ENCODE measurements at regions not wholly inside any gene's neighbourhood (a gene's known extent, or its start where the extent isn't known, plus 50 kb on each side); places are given as distances from the start of the nearest gene placed in this dataset.
A peak's percentile ranks its signal among the peaks of the same experiment; 100 is the strongest.

DNA sequence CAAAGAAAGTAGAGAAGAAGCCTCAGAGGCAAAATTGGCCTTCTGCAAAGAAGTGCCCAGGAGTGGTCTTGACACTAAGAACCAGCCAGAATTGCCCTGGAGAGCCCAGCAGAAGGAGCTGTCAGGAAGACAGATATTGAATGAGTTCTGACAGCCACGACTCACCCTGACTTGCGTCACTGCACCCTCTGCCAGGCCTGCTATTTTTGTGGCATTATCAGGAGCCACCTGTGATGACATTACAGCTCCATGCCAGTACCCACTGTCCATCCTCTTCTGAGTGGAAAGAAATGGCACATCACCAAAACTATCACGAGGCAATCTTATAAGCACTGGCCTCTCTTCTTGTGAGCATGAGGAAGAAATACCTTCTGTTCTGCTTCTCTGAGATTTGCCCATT lies 67.7 kb downstream of the SMIM20 start:
- Mint-ChIP-seq H3K27me3 (ENCODE audit: low read depth) (no peaks in the 10 kb centered on the region), H3K4me3 (no peak overlapping the region), H3K4me1 (peaks cover 18% of the 10 kb centered on the region), H3K9me3 (no peaks in the 10 kb centered on the region), H3K27ac (ENCODE audit: unreplicated experiment) (no peak overlapping the region), H3K36me3 (ENCODE audit: low read depth) (no peaks in the 10 kb centered on the region)
- TF ChIP-seq, protein P1, sequence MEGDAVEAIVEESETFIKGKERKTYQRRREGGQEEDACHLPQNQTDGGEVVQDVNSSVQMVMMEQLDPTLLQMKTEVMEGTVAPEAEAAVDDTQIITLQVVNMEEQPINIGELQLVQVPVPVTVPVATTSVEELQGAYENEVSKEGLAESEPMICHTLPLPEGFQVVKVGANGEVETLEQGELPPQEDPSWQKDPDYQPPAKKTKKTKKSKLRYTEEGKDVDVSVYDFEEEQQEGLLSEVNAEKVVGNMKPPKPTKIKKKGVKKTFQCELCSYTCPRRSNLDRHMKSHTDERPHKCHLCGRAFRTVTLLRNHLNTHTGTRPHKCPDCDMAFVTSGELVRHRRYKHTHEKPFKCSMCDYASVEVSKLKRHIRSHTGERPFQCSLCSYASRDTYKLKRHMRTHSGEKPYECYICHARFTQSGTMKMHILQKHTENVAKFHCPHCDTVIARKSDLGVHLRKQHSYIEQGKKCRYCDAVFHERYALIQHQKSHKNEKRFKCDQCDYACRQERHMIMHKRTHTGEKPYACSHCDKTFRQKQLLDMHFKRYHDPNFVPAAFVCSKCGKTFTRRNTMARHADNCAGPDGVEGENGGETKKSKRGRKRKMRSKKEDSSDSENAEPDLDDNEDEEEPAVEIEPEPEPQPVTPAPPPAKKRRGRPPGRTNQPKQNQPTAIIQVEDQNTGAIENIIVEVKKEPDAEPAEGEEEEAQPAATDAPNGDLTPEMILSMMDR (conservative IDR thresholded peaks at IDR 0.05), result no peak
- DNase-seq (ENCODE audit: low read depth, low spot score), result no peak

GRCh38 chr4:25982962-25983361 lies 68.9 kb downstream of the SMIM20 start:
- Mint-ChIP-seq H3K4me1 (peaks cover 30% of the 10 kb centered on the region), H3K9me3 (no peaks in the 10 kb centered on the region), H3K27me3 (ENCODE audit: low read depth) (no peaks in the 10 kb centered on the region), H3K4me3 (no peak overlapping the region), H3K27ac (ENCODE audit: unreplicated experiment) (no peak overlapping the region), H3K36me3 (ENCODE audit: low read depth) (no peaks in the 10 kb centered on the region)
- no peak for DNase-seq (ENCODE audit: low read depth, low spot score)
- TF ChIP-seq, protein P1 (conservative IDR thresholded peaks at IDR 0.05), result no peak

- Mint-ChIP-seq H3K27me3 (ENCODE audit: low read depth) (peaks cover 2% of the 10 kb centered on the region), H3K36me3 (ENCODE audit: low read depth) (no peaks in the 10 kb centered on the region), H3K4me1 (peaks cover 37% of the 10 kb centered on the region), H3K27ac (ENCODE audit: unreplicated experiment) (no peak overlapping the region), H3K4me3 (no peak overlapping the region), H3K9me3 (peaks cover 2% of the 10 kb centered on the region)
- TF ChIP-seq, protein P1 (conservative IDR thresholded peaks at IDR 0.05), result no peak
- no peak for DNase-seq (ENCODE audit: low read depth, low spot score)
These were observed 70.2 kb downstream of the SMIM20 start for GRCh38 chr4:25984266-25984665.

- peaks cover 2% of the 10 kb centered on the region for H3K9me3 Mint-ChIP-seq
- no peak overlapping the region for H3K27ac Mint-ChIP-seq (ENCODE audit: unreplicated experiment)
- no peak for DNase-seq (ENCODE audit: low read depth, low spot score)
- no peak overlapping the region for H3K4me3 Mint-ChIP-seq
- TF ChIP-seq, protein P1 (conservative IDR thresholded peaks at IDR 0.05), result no peak
- no peaks in the 10 kb centered on the region for H3K36me3 Mint-ChIP-seq (ENCODE audit: low read depth)
- H3K27me3 Mint-ChIP-seq (ENCODE audit: low read depth), result peaks cover 2% of the 10 kb centered on the region
- H3K4me1 Mint-ChIP-seq, result peaks cover 32% of the 10 kb centered on the region
These were observed 70.8 kb downstream of the SMIM20 start for GRCh38 chr4:25984796-25985195.

DNA sequence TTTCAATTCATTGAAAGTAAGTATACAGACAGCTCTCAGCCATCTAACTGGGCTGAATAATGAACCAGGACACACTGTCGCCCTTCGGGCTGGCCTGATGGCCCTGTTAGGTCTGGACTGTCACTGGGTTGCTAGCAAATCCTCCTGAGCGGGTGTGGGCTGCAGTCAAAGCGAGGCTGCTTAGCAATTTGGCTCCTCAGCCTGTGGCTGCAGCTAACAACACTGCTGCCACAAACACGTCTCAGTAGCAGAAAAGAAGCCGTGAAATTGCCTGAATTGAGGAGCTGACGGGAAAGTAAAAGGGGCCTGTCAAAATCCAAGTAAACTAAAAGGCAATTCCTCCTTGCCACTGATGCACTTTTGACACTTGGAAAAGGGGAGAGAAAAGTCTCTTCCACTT lies 72.8 kb downstream of the SMIM20 start:
- Mint-ChIP-seq H3K27ac (ENCODE audit: unreplicated experiment) (peak overlapping the region; percentile 73), H3K4me3 (no peak overlapping the region), H3K36me3 (ENCODE audit: low read depth) (no peaks in the 10 kb centered on the region), H3K4me1 (peaks cover 40% of the 10 kb centered on the region), H3K27me3 (ENCODE audit: low read depth) (peaks cover 3% of the 10 kb centered on the region), H3K9me3 (peaks cover 2% of the 10 kb centered on the region)
- TF ChIP-seq, protein P1 (conservative IDR thresholded peaks at IDR 0.05), result no peak
- DNase-seq (ENCODE audit: low read depth, low spot score), result no peak

GRCh38 chr4:25991340-25991739 lies 77.3 kb downstream of the SMIM20 start:
- DNase-seq (ENCODE audit: low read depth, low spot score), result no peak
- H3K27ac Mint-ChIP-seq (ENCODE audit: unreplicated experiment), result no peak overlapping the region
- H3K4me1 Mint-ChIP-seq, result peaks cover 49% of the 10 kb centered on the region
- no peaks in the 10 kb centered on the region for H3K36me3 Mint-ChIP-seq (ENCODE audit: low read depth)
- peaks cover 9% of the 10 kb centered on the region for H3K27me3 Mint-ChIP-seq (ENCODE audit: low read depth)
- H3K9me3 Mint-ChIP-seq, result peaks cover 8% of the 10 kb centered on the region
- TF ChIP-seq, protein P1 (conservative IDR thresholded peaks at IDR 0.05), result no peak
- H3K4me3 Mint-ChIP-seq, result no peak overlapping the region

Measured in neural crest cell (in vitro differentiated cells).